SK-N-MC (cell line): ENCODE measurements at regions not wholly inside any gene's neighbourhood (a gene's known extent, or its start where the extent isn't known, plus 50 kb on each side); places are given as distances from the start of the nearest gene placed in this dataset.

Experiments used
- EZH2 ChIP-seq: fragments of 200-600 bp; sonication (generic); IDR thresholded peaks from one replicate; pipeline ENCODE4 v1.6.1; 2017; ENCODE audit warnings: antibody characterized with exemption
- FOXP2 ChIP-seq: optimal IDR thresholded peaks from 2 replicates; pipeline ENCODE3; 2011; ENCODE audit warnings: mild to moderate bottlenecking, moderate library complexity; ENCODE audit not compliant: insufficient read depth; ENCODE audit errors: extremely low read length, control extremely low read depth
- POLR2AphosphoS5 ChIP-seq: IDR thresholded peaks from 2 replicates; pipeline ENCODE4 v1.6.1; 2012; ENCODE audit warnings: mild to moderate bottlenecking, low read depth, low read length, borderline replicate concordance

DNA sequence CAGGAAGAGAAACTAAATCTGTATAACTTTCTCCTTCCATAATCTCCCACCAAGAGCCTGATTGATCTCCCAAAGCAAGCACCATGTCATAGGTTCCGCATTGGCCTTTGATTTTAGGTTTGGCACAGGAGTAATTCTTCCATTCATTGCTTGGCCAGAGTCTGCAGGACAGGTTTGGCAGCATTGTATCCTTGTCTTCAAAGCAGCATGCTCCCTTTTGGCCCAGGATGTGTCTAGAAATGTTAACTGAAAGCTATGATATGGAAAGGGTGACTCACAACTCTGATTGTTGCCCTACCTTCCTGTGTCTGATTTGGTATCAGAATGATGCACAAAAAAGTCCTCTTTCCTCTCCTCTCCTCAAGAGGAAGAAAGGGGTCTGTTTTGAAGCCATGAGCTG, 824.3 kb upstream of the PRMT6 start:
- TF ChIP-seq EZH2 (no peak), POLR2AphosphoS5 (no peak), FOXP2 (no peak)
